ENCODE measurements at regions not wholly inside any gene's neighbourhood (a gene's known extent, or its start where the extent isn't known, plus 50 kb on each side); places are given as distances from the start of the nearest gene placed in this dataset.

DNA sequence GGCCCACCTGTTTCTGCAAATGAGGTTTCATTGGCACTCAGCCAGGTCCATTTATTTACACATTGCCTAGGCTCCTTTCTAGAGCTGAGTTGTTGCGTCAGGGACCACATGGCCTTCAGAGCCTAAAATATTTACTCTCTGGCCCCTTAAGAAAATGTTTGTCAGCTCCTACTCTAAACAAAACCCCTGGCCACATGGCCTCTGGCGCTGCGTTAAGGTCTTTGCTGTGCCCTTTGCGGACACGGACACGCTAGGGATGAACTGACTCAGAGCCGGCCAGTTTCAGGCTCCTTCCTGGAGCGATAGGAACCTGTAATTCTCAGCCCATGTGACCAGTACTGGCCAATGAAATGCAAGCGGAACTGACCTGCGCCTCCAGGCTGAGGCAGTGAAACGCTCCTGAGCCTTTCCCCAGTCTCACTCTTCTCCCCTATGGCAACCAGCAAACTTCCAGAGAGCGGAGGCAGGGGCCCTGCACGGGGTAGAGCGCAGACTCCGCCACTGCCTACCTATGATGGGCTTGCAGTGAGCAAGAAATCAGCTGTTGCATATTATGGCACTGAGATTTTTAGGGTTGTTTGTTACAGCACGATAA lies 160.3 kb downstream of the ETS2 start:
- H3K9ac ChIP-seq (ENCODE audit: low read depth, low read length) = no peak overlapping the region
- 82% methylated on average over 8 of the region's 16 CpGs; no CpG with 5 or more reads in 1 of the 2 experiments for WGBS, 2 experiments (ENCODE audit: extremely low coverage in 2 of 2, insufficient read length in 1 of 2)
- no peak overlapping the region for H3K27ac ChIP-seq (ENCODE audit: insufficient read depth, low read length)
- no peaks in the 10 kb centered on the region; the same call in 1 of the 2 replicates for H3K9me3 ChIP-seq (ENCODE audit: control insufficient read depth, insufficient read depth, low read length)
- no peaks in the 10 kb centered on the region for H3K79me1 ChIP-seq (ENCODE audit: low read depth in 1 of 2, low read length in 2 of 2)
- peak overlapping the region; percentile 31; the same call in 1 of the 2 replicates for H3K4ac ChIP-seq (ENCODE audit: low read depth, low read length)
- ATAC-seq (ENCODE audit: low read depth) = peak; percentile 79
- peak overlapping the region; percentile 21; the same call in 1 of the 2 replicates for H4K5ac ChIP-seq (ENCODE audit: low read depth, low read length)
- H3K9me1 ChIP-seq (ENCODE audit: insufficient read depth, low read length) = peaks cover 8% of the 10 kb centered on the region; the same call in 1 of the 2 replicates
- intact Hi-C loops (cut with micrococcal nuclease) = no loop called here
- H2BK5ac ChIP-seq (ENCODE audit: low read depth, low read length, poor library complexity, severe bottlenecking) = peak overlapping the region; percentile 45
- peak overlapping the region in 1 of 2 experiments; percentile 55; a peak in 2 of 4 replicates for H4K8ac ChIP-seq (ENCODE audit: low read depth in 2 of 2, low read length in 2 of 2)
- no peaks in the 10 kb centered on the region for H3K36me3 ChIP-seq (ENCODE audit: control insufficient read depth, insufficient read depth, low read length)
- ChIA-PET POLR2A (ENCODE audit: unreplicated experiment) (interaction anchor here (0.6 kb wide), 1 partner anchor 8 kb away, joined by 3 read pairs; no protein-coding TSS in a partner anchor), CTCF (no interaction called here)
- 0 out of 2 replicates have a peak overlapping the region, but pooled peaks have one; percentile 94 for H2BK20ac ChIP-seq (ENCODE audit: low read depth, low read length)
- no peak overlapping the region for H3K56ac ChIP-seq (ENCODE audit: extremely low read depth, insufficient read depth, low read length)
- H3K14ac ChIP-seq (replicated peaks; ENCODE audit: low read depth, low read length) = 0 out of 2 replicates have a peak overlapping the region, but pooled peaks have one; percentile 2
- no peak overlapping the region for H2AK5ac ChIP-seq (ENCODE audit: low read depth, low read length)
- peak overlapping the region; percentile 74 for H2AFZ ChIP-seq (replicated peaks; ENCODE audit: low read length, poor library complexity)
- no peaks in the 10 kb centered on the region for H4K20me1 ChIP-seq (ENCODE audit: insufficient read depth, low read length)
- peak overlapping the region; percentile 58 for H4K91ac ChIP-seq (ENCODE audit: insufficient read depth, low read depth, low read length)
- peaks cover 3% of the 10 kb centered on the region; the same call in 1 of the 2 replicates for H3K4me1 ChIP-seq (ENCODE audit: control insufficient read depth, insufficient read depth, low read length)
- peak; percentile 59 for DNase-seq
- H3K23ac ChIP-seq (ENCODE audit: low read depth, low read length) = no peak overlapping the region
- H3K18ac ChIP-seq (ENCODE audit: low read depth, low read length) = peak overlapping the region; percentile 15; the same call in 1 of the 2 replicates
- no peak overlapping the region for H3K4me3 ChIP-seq (ENCODE audit: insufficient read depth, low read depth, low read length)
- peak overlapping the region; percentile 12; the same call in 1 of the 3 replicates for H2BK15ac ChIP-seq (ENCODE audit: low read depth, low read length)
- in situ Hi-C loops (cut with MboI; ENCODE audit: low sequenced_read_pairs) = no loop called here
- H2AK9ac ChIP-seq (replicated peaks; ENCODE audit: low read depth, low read length, poor library complexity) = no peak overlapping the region
- dilution Hi-C loops (cut with HindIII; ENCODE audit: low sequenced_read_pairs, unreplicated experiment) = no loop called here
- TF ChIP-seq FOS (IDR thresholded peaks at IDR 0.05; ENCODE audit: low read depth, low read length) (no peak), USF2 (IDR thresholded peaks at IDR 0.05; ENCODE audit: low read depth, low read length) (peak; percentile 88)
- no TSS peak for BruUV-seq (replicated peaks)
- H3K27me3 ChIP-seq (ENCODE audit: control insufficient read depth, insufficient read depth, low read length) = no peaks in the 10 kb centered on the region
- peak overlapping the region; percentile 13; the same call in 1 of the 2 replicates for H2BK120ac ChIP-seq (ENCODE audit: low read depth, low read length)
- no peak overlapping the region for H3K4me2 ChIP-seq (ENCODE audit: low read depth, low read length)
